WTC11 (cell line): ENCODE measurements at regions not wholly inside any gene's neighbourhood (a gene's known extent, or its start where the extent isn't known, plus 50 kb on each side); places are given as distances from the start of the nearest gene placed in this dataset.

ENCODE experiments used
- ATAC-seq: fragments of 200-7000 bp; cut with Tn5 transposase; 2 replicates; pipeline ENCODE4 v1.10.0; 2021; ENCODE audit warnings: mild to moderate bottlenecking, moderate library complexity
- CTCF ChIA-PET: fragments of 300-600 bp; sonication (Branson Sonifier 250); formaldehyde crosslinking; loops from one replicate; lab custom pipeline; 2021; ENCODE audit warnings: antibody characterized with exemption; lab: Charles Lee
- POLR2A ChIA-PET: fragments of 350-600 bp; sonication (Branson Sonifier 250); formaldehyde crosslinking; loops from one replicate; lab custom pipeline; 2021; ENCODE audit warnings: antibody characterized with exemption; lab: Charles Lee
- DNase-seq: peaks from one replicate; pipeline ENCODE4 v3.0.0; 2021; ENCODE audit warnings: low spot score
- H3K27ac Mint-ChIP-seq: 2 replicates; pipeline ENCODE4 v1.8.0; 2021; ENCODE audit warnings: mixed read lengths
- H3K27me3 Mint-ChIP-seq: 2 replicates; pipeline ENCODE4 v1.8.0; 2021; ENCODE audit warnings: low read depth, mild to moderate bottlenecking, moderate library complexity, mixed read lengths
- H3K36me3 Mint-ChIP-seq: 2 replicates; pipeline ENCODE4 v1.8.0; 2021; ENCODE audit warnings: mixed read lengths
- H3K4me1 Mint-ChIP-seq: 2 replicates; pipeline ENCODE4 v1.8.0; 2022; ENCODE audit warnings: mixed read lengths
- H3K4me3 Mint-ChIP-seq: 2 replicates; pipeline ENCODE4 v1.8.0; 2021; ENCODE audit warnings: mild to moderate bottlenecking, moderate library complexity, mixed read lengths
- H3K9me3 Mint-ChIP-seq: 2 replicates; pipeline ENCODE4 v1.8.0; 2021; ENCODE audit warnings: mixed read lengths
- CTCF ChIP-seq: fragments of 200-600 bp; IDR thresholded peaks from 2 replicates; pipeline ENCODE4 v1.8.0; 2022; ENCODE audit warnings: antibody characterized with exemption
- E2F5 ChIP-seq: sonication (generic); formaldehyde crosslinking; IDR thresholded peaks from 2 replicates; pipeline ENCODE4 v1.8.1; 2022; ENCODE audit warnings: mild to moderate bottlenecking, moderate library complexity, missing genetic modification reagents
- GRHL2 ChIP-seq: fragments of 250-450 bp; sonication (Bioruptor Pico); IDR thresholded peaks from 2 replicates; pipeline ENCODE4 v1.8.0; 2022; ENCODE audit warnings: mild to moderate bottlenecking, moderate library complexity; ENCODE audit not compliant: insufficient replicate concordance, severe bottlenecking
- HMGXB4 ChIP-seq: sonication (generic); formaldehyde crosslinking; IDR thresholded peaks from 2 replicates; pipeline ENCODE4 v1.8.1; 2023; ENCODE audit warnings: mild to moderate bottlenecking, moderate library complexity, missing genetic modification reagents
- MLX ChIP-seq: sonication (generic); formaldehyde crosslinking; IDR thresholded peaks from 2 replicates; pipeline ENCODE4 v1.8.1; 2023; ENCODE audit warnings: mild to moderate bottlenecking, missing genetic modification reagents, moderate library complexity
- NR2C2 ChIP-seq: sonication (generic); formaldehyde crosslinking; IDR thresholded peaks from 2 replicates; pipeline ENCODE4 v1.8.0; 2022; ENCODE audit warnings: mild to moderate bottlenecking, missing genetic modification reagents
- PRDM15 ChIP-seq: sonication (generic); formaldehyde crosslinking; IDR thresholded peaks from 2 replicates; pipeline ENCODE4 v1.8.0; 2022; ENCODE audit warnings: missing genetic modification reagents
- SMAD3 ChIP-seq: sonication (generic); formaldehyde crosslinking; IDR thresholded peaks from 2 replicates; pipeline ENCODE4 v1.8.0; 2022; ENCODE audit warnings: missing genetic modification reagents, mild to moderate bottlenecking, borderline replicate concordance
- SOX15 ChIP-seq: fragments of 250-450 bp; sonication (Bioruptor Pico); IDR thresholded peaks from 2 replicates; pipeline ENCODE4 v1.9.0; 2021; ENCODE audit warnings: mild to moderate bottlenecking
- SP1 ChIP-seq: sonication (generic); formaldehyde crosslinking; conservative IDR thresholded peaks from 2 replicates; pipeline ENCODE4 v1.8.1; 2022; ENCODE audit warnings: missing genetic modification reagents
- TCF7 ChIP-seq: sonication (generic); formaldehyde crosslinking; IDR thresholded peaks from 2 replicates; pipeline ENCODE4 v1.8.0; 2022; ENCODE audit warnings: mild to moderate bottlenecking, low read depth, missing genetic modification reagents, moderate library complexity
- USF1 ChIP-seq: sonication (generic); formaldehyde crosslinking; IDR thresholded peaks from 2 replicates; pipeline ENCODE4 v1.8.0; 2022; ENCODE audit warnings: mild to moderate bottlenecking, missing genetic modification reagents
- ZNF232 ChIP-seq: sonication (generic); formaldehyde crosslinking; IDR thresholded peaks from 2 replicates; pipeline ENCODE4 v1.8.0; 2022; ENCODE audit warnings: mild to moderate bottlenecking, missing genetic modification reagents

GRCh38 chr10:52999681-53000080 lies 227.1 kb upstream of the MBL2 start (continued):
- TF ChIP-seq USF1 (CRISPR knock-in tag) (no peak), NR2C2 (CRISPR knock-in tag) (no peak), TCF7 (no peak), MLX (CRISPR knock-in tag) (no peak), HMGXB4 (CRISPR knock-in tag) (no peak)

GRCh38 chr10:52999258-52999657 lies 226.7 kb upstream of the MBL2 start:
- H3K9me3 Mint-ChIP-seq, result peaks cover 25% of the 10 kb centered on the region

More at GRCh38 chr10:52999258-52999657, 226.7 kb upstream of the MBL2 start:
- no peak for DNase-seq
- Mint-ChIP-seq H3K36me3 (peaks cover 18% of the 10 kb centered on the region), H3K4me3 (no peak overlapping the region), H3K27me3 (no peaks in the 10 kb centered on the region), H3K27ac (peak overlapping the region; percentile 93), H3K4me1 (peaks cover 37% of the 10 kb centered on the region)
- TF ChIP-seq SP1, result no peak
- TF ChIP-seq CTCF, result no peak
- TF ChIP-seq PRDM15 (CRISPR knock-in tag), result no peak
- TF ChIP-seq SMAD3, result no peak
- TF ChIP-seq E2F5 (CRISPR knock-in tag), result no peak
- TF ChIP-seq SOX15, result no peak
- TF ChIP-seq ZNF232 (CRISPR knock-in tag), result no peak
- TF ChIP-seq GRHL2, result no peak
- CTCF ChIA-PET, result interaction anchor here (1.2 kb wide), 1 partner anchor 47 kb away, joined by 3 read pairs; no protein-coding TSS in a partner anchor
- POLR2A ChIA-PET, result interaction anchor here (0.9 kb wide), 1 partner anchor 16 kb away, joined by 3 read pairs; no protein-coding TSS in a partner anchor
- no peak for ATAC-seq
